PFSK-1 (cell line): ENCODE measurements at regions not wholly inside any gene's neighbourhood (a gene's known extent, or its start where the extent isn't known, plus 50 kb on each side); places are given as distances from the start of the nearest gene placed in this dataset.

Experiments used
- FOXP2 ChIP-seq: optimal IDR thresholded peaks from 2 replicates; pipeline ENCODE3; 2011; ENCODE audit warnings: borderline replicate concordance, control low read depth, inconsistent platforms; ENCODE audit not compliant: insufficient read depth; ENCODE audit errors: extremely low read length, extremely low read depth
- POLR2AphosphoS5 ChIP-seq: IDR thresholded peaks from 2 replicates; pipeline ENCODE4 v1.6.1; 2012; ENCODE audit warnings: low read depth, mild to moderate bottlenecking, control low read depth, low read length, moderate library complexity
- REST ChIP-seq, 2 experiments: IDR thresholded peaks; 2 replicates each; pipeline versions ENCODE4 v1.6.1 to v1.8.0; 2011 to 2012; ENCODE audit warnings: low read depth in 2 of 2, low read length in 2 of 2, control low read depth in 1 of 2, inconsistent platforms in 1 of 2, mild to moderate bottlenecking in 1 of 2, moderate library complexity in 1 of 2; ENCODE audit not compliant: insufficient read depth in 1 of 2
- SIN3A ChIP-seq: IDR thresholded peaks from 2 replicates; pipeline ENCODE4 v1.6.1; 2012; ENCODE audit warnings: mild to moderate bottlenecking, low read length, moderate library complexity, borderline replicate concordance; ENCODE audit not compliant: insufficient read depth
- TAF1 ChIP-seq: IDR thresholded peaks from 2 replicates; pipeline ENCODE4 v1.6.1; 2012; ENCODE audit warnings: low read length, control low read depth, borderline replicate concordance; ENCODE audit not compliant: insufficient read depth

- TF ChIP-seq SIN3A (no peak), TAF1 (no peak), POLR2AphosphoS5 (no peak), REST (IDR thresholded peaks at IDR 0.05; ENCODE audit: insufficient read depth in 1 of 2, low read depth in 2 of 2, low read length in 2 of 2) (no peak)
These were observed 160.5 kb upstream of the STK17B start for GRCh38 chr2:196331851-196332250.

GRCh38 chr2:196333397-196333796 is 162.0 kb upstream of the STK17B start:
- TF ChIP-seq SIN3A (no peak), TAF1 (no peak), POLR2AphosphoS5 (no peak), FOXP2 (no peak), REST (IDR thresholded peaks at IDR 0.05; ENCODE audit: insufficient read depth in 1 of 2, low read depth in 2 of 2, low read length in 2 of 2) (no peak)

- TF ChIP-seq SIN3A (no peak), POLR2AphosphoS5 (no peak), TAF1 (no peak), REST (IDR thresholded peaks at IDR 0.05; ENCODE audit: insufficient read depth in 1 of 2, low read depth in 2 of 2, low read length in 2 of 2) (no peak)
These were observed 163.3 kb upstream of the STK17B start for GRCh38 chr2:196334710-196335109.

- TF ChIP-seq FOXP2 (no peak), REST (IDR thresholded peaks at IDR 0.05; ENCODE audit: insufficient read depth in 1 of 2, low read depth in 2 of 2, low read length in 2 of 2) (no peak), POLR2AphosphoS5 (no peak), SIN3A (no peak), TAF1 (no peak)
These were observed 163.8 kb upstream of the STK17B start for GRCh38 chr2:196335221-196335634.

- no peak for TF ChIP-seq SIN3A
- no peak for TF ChIP-seq FOXP2
- no peak for TF ChIP-seq TAF1
- TF ChIP-seq POLR2AphosphoS5: no peak
- TF ChIP-seq REST (IDR thresholded peaks at IDR 0.05; ENCODE audit: insufficient read depth in 1 of 2, low read depth in 2 of 2, low read length in 2 of 2): no peak
These were observed 164.8 kb upstream of the STK17B start for GRCh38 chr2:196336207-196336606.
